ENCODE measurements at regions not wholly inside any gene's neighbourhood (a gene's known extent, or its start where the extent isn't known, plus 50 kb on each side); places are given as distances from the start of the nearest gene placed in this dataset.

DNA sequence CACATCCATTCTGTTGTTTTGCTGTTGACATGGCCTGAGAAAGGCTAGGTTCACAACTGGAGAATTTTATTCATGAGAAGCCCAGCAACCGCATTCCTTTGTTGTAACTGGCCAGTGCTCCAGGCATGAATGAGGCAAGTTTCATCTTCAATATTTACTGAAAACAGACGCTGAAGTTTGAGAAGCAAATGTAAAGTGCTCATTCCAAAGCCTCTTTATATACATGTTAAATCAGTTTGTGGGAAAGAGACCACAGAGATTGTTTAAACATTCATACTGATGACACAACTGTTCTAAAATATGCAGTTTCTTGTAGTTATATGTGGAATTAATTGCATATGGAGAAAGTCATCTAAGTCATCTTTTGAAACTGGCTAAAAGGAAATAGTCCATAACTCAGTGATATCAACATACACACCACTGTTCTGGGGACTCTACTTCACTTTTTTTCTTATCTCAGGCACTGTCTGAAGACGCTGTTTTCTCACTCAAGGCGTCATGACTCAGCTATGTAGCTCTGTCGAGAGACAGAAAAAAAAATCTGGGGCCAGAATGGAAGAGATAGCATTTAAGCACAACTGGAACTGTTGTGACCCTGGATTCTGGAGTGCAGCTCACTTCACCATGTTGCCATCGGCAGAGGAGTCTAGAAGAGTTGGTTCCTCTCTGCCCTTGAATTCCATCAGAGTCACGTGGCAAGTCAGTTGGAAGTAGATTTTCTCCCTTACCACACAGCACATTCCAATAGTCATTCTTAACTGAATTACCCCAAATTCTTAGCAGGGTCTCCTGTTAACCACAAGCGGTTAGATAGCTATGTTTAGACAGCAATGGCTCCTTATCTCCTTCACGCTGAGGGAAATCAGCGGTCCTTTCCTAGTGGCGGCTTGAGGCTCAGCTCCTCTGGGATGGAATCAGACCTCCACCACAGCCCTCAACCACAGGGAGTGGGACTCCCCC lies 258.4 kb upstream of the HMGA2 start:
- H3K9me3 ChIP-seq (replicated peaks) = no peaks in the 10 kb centered on the region
- peaks cover 32% of the 10 kb centered on the region for H3K4me1 ChIP-seq
- peaks cover 8% of the 10 kb centered on the region for H3K27me3 ChIP-seq (ENCODE audit: low read depth)
- peak overlapping the region; percentile 30 for H3K27ac ChIP-seq (replicated peaks)
- no peak for DNase-seq
- no peak for TF ChIP-seq CTCF (IDR thresholded peaks at IDR 0.05; ENCODE audit: borderline replicate concordance)
- no peaks in the 10 kb centered on the region for H3K36me3 ChIP-seq
- intact Hi-C loops (cut with micrococcal nuclease) = loop anchor here (10.0 kb wide), 1 partner anchor 529 kb away; no protein-coding TSS in a partner anchor
- H3K4me3 ChIP-seq = no peak overlapping the region

- peak overlapping the region; percentile 30 for H3K27ac ChIP-seq (replicated peaks)
- H3K36me3 ChIP-seq = no peaks in the 10 kb centered on the region
- no peaks in the 10 kb centered on the region for H3K9me3 ChIP-seq (replicated peaks)
- TF ChIP-seq CTCF (IDR thresholded peaks at IDR 0.05; ENCODE audit: borderline replicate concordance) = no peak
- peaks cover 7% of the 10 kb centered on the region for H3K27me3 ChIP-seq (ENCODE audit: low read depth)
- peaks cover 32% of the 10 kb centered on the region for H3K4me1 ChIP-seq
- DNase-seq = no peak
- H3K4me3 ChIP-seq = no peak overlapping the region
- intact Hi-C loops (cut with micrococcal nuclease) = loop anchor here (10.0 kb wide), 1 partner anchor 528 kb away; no protein-coding TSS in a partner anchor
Observed at GRCh38 chr12:65566751-65567150, 257.5 kb upstream of the HMGA2 start.

DNA sequence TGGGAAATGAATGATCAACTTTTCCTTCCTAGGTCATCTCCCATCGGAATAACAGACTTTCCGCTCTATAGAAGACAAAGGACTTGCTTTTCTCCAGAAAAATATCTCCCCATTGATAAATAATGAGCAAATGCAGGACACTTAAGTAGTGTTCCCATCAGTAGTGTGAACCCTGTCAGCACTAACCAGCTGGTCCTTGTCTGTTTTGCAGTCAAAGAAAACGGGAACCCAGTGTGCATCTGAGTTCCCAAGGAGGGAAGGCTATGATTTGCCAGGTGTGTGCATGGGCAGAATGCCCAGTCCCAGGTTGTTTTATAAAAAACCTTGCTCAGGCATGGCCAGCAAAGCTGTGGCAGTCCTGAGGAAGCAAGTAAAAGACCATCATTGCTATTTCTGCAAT lies 256.5 kb upstream of the HMGA2 start:
- TF ChIP-seq CTCF (IDR thresholded peaks at IDR 0.05; ENCODE audit: borderline replicate concordance) = no peak
- no peaks in the 10 kb centered on the region for H3K36me3 ChIP-seq
- H3K4me1 ChIP-seq = peaks cover 32% of the 10 kb centered on the region
- no peak overlapping the region for H3K27ac ChIP-seq (replicated peaks)
- H3K27me3 ChIP-seq (ENCODE audit: low read depth) = no peaks in the 10 kb centered on the region
- no peaks in the 10 kb centered on the region for H3K9me3 ChIP-seq (replicated peaks)
- no peak overlapping the region for H3K4me3 ChIP-seq
- DNase-seq = no peak
- intact Hi-C loops (cut with micrococcal nuclease) = loop anchor here (10.0 kb wide), 1 partner anchor 527 kb away; no protein-coding TSS in a partner anchor

GRCh38 chr12:65568517-65568916 lies 255.8 kb upstream of the HMGA2 start:
- intact Hi-C loops (cut with micrococcal nuclease) = loop anchor here (10.0 kb wide), 1 partner anchor 526 kb away; no protein-coding TSS in a partner anchor
- H3K4me3 ChIP-seq = no peak overlapping the region
- H3K9me3 ChIP-seq (replicated peaks) = no peaks in the 10 kb centered on the region
- H3K27me3 ChIP-seq (ENCODE audit: low read depth) = no peaks in the 10 kb centered on the region
- no peak for TF ChIP-seq CTCF (IDR thresholded peaks at IDR 0.05; ENCODE audit: borderline replicate concordance)
- no peaks in the 10 kb centered on the region for H3K36me3 ChIP-seq
- H3K4me1 ChIP-seq = peaks cover 32% of the 10 kb centered on the region
- DNase-seq = no peak
- H3K27ac ChIP-seq (replicated peaks) = no peak overlapping the region

DNA sequence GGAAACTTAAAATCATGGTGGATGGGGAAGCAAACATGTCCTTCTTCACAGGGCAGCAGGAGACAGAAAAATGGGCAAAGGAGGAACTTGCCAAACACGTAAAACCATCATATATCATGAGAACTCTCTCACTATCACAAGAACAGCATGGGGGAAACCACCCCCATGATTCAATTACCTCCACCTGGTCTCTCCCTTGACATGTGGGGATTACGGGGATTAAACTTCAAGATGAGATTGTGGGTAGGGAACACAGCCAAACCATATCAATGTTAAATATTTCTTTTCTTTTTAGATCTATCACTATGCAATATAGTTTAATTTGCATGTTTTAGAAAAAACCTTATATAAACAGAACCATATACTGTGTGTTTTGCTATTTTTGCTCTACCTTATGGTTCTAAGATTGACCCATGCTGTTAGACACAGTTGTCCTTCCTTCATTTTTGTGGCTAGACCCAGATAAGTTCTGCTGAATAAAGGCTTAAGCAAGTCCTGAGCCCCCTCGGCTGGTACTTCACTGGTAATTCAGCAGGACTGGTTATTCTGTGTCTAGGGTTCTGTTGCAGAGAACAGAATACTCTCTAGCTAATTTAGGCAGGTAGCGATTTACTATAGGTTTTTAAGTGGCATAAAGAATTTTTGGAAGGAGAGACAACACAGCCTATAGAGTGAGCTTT lies 253.7 kb upstream of the HMGA2 start:
- Histone ChIP-seq H3K4me1 (peaks cover 31% of the 10 kb centered on the region), H3K36me3 (no peaks in the 10 kb centered on the region), H3K9me3 (replicated peaks) (peaks cover 20% of the 10 kb centered on the region), H3K27me3 (ENCODE audit: low read depth) (no peaks in the 10 kb centered on the region), H3K27ac (replicated peaks) (no peak overlapping the region), H3K4me3 (no peak overlapping the region)
- intact Hi-C loops (cut with micrococcal nuclease) = no loop called here
- no peak for DNase-seq
- TF ChIP-seq CTCF (IDR thresholded peaks at IDR 0.05; ENCODE audit: borderline replicate concordance) = no peak

Measured in left ventricle myocardium inferior (tissue), 1 donor.